Right renal cortex interstitium (tissue), 3 donors: ENCODE measurements at regions not wholly inside any gene's neighbourhood (a gene's known extent, or its start where the extent isn't known, plus 50 kb on each side); places are given as distances from the start of the nearest gene placed in this dataset.

ENCODE experiments used
- DNase-seq, 3 donors: peaks; one replicate each; pipeline ENCODE4 v3.0.0-alpha.2; 2013; ENCODE audit warnings: low read depth in 3 of 3, low spot score in 2 of 3

DNA sequence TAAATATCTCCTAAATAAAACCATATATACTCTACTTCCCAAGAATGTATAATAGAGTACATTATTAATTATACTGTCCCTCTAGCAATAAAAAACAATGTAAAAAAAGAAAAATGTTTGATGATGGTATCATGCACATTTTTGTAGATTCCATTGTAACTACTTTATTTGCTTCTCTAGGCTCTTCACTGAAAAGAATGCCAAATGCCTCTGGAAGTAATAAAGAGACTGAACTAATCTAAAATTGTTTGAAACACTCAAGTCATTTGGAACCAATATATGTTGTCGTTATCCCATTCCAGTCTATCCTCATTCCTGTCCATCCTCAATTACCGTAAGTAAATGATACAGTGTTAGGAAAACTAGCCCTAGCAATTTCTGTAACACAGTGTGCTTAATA, 233.6 kb downstream of the C12orf50 start:
- DNase-seq, result no peak

DNA sequence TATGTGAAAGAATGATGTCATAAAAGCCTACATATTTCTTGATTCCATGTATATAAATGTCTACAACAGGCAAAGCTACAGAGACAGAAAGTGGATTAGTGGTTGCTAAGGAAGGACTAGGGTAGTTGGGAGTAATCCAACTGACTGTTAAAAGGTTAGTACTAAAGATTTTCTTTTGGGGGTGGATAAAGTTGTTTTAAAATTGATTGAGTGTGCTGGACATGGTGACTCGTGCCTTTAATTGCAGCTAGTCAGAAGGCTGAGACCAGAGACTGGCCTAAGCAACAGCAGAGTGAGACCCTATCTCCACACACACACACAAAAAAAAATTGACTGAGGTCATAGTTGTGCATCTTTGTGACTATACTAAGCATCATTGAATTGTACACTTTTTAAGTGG, 234.3 kb downstream of the C12orf50 start:
- no peak for DNase-seq

DNA sequence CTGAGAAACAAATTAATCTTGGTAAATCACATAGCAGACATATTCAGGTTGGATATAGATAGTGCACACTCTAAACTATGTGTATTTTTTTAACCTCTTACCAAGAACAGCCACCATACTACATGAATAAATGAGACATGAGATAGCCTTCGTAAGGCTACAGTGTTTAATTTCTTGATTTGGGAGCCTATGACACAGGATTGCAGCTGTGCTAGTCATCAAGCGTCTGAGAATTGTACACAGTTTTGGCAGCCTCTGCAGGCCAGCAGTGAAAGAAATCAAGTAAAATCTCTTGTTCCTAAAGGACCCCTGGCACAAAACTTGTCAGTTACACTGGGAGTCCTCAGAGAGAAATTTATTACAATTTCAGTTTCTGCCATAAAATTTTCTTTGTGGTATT, 236.1 kb downstream of the C12orf50 start:
- DNase-seq, result no peak

DNA sequence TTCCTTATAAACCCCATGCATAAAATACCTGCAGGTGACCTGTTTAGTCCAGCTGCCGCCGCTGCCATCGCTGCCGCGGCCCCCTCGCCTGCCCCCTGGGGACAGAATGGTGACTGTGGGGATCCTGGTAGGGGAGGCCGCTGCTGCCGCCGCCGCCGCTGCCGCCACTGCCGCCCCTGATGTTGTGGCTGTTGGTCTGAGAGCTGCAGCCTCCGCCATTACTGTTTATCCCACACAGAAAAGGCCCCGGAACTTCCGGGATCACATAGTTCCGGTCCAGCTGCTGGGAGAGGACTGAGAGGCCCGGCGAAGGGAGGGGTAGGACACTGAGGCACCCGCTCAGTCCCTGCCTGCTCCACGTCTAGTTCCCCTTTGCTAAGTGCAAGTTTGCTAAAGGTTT, 244.9 kb downstream of the C12orf50 start:
- no peak for DNase-seq

DNA sequence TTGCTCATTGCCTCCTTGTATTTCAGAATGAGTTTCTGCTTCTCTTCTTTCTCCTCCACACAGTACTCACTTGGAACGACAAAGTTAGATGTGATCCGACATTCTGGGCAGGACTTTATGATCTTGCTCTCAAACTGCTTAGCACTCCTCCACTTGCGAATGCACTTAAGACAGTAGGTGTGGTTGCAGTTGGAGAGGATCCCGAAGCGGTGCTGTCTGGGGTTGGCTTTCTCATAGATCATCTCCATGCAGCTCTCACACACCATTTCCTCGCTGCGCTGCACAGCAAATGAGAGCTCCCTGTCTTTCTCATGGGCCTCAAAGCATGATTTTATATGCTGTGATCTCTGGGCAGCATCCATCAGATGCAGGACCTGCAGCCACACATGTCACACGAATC, 245.7 kb downstream of the C12orf50 start:
- DNase-seq, result no peak

- DNase-seq, result no peak
These were observed 246.4 kb downstream of the C12orf50 start for GRCh38 chr12:87782838-87783237.

- DNase-seq, result no peak
These were observed 249.2 kb downstream of the C12orf50 start for GRCh38 chr12:87779858-87780498.

GRCh38 chr12:87779016-87779415, 250.2 kb downstream of the C12orf50 start:
- no peak for DNase-seq

DNA sequence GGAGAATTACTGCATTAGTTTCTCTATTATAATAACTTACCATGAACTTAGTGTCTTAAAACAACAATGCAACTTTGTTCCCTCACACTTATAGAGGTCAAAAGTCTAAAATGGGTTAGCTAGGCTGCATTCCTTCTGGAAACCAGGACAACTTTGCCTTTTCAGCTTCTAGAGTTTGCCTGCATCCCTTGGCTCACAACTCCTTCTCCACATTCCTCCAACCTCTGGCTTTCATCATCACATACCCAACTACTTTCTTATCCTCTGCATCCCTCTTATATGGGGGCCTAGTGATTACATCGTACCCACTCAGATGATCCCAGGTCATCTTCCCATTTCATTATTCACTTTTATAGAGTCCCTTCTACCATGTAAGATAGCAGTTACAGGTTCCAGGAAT, 251.1 kb downstream of the C12orf50 start:
- DNase-seq, result no peak

- no peak for DNase-seq
These were observed 253.4 kb downstream of the C12orf50 start for GRCh38 chr12:87775784-87776183.

- DNase-seq, result no peak
These were observed 254.2 kb downstream of the C12orf50 start for GRCh38 chr12:87775051-87775450.

DNA sequence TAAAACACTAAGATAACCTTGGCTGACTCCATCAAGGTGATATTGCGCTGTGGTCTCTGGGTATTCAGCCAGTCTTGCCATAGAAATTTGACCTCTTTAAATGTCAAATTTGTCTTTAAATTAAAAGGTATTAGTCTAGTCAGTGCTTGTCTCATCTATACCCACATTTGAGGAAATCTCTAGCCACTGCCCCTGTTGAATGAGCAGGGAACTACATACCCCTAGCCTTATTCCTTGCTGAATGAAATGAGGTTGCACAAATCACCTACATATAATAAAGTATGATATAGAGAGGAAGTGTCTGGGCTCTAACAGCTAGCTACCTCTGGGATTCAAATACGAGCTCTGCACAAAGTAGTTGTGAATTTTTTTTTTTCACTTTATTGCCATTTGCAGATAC, 256.8 kb downstream of the C12orf50 start:
- DNase-seq, result no peak

GRCh38 chr12:87768501-87769287, 260.5 kb downstream of the C12orf50 start:
- DNase-seq, result no peak

- DNase-seq, result no peak
These were observed 263.2 kb downstream of the C12orf50 start for GRCh38 chr12:87766044-87766443.

DNA sequence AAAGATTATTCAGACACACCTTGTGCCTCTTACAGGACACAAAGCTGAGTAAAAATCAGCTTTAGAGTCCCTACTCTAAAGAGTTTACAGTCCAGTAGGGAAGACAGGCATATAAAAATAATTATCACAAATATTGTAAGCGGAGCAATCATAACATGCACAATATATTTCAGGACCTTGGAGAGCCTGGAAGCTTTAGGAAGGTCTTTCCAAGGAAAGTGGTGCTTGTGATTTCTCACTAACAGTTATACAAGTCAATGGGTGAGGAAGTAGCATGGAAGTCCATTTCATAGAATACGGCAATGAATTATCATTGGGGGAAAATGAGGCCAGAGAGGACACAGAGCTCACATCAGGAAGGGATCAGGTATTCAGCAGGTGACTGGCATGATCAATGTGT, 268.3 kb downstream of the C12orf50 start:
- DNase-seq, result no peak

DNA sequence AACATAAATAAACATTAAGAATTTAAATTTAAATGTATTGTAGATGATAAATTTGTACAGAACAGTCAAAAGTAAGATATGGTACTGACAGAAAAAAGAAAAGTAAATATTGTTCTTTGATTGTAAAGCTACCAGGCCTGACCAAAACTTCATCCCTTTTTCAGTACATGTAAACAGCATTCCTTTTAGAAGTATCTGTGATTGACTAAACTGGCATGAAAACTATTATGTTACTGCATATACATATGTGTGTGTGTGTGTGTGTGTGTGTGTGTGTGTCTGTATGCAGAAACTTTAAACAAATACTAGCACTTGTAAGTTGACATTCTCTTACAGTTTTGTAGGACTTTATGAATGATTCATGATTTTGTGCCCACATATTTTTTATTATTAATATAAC, 270.9 kb downstream of the C12orf50 start:
- no peak for DNase-seq

DNA sequence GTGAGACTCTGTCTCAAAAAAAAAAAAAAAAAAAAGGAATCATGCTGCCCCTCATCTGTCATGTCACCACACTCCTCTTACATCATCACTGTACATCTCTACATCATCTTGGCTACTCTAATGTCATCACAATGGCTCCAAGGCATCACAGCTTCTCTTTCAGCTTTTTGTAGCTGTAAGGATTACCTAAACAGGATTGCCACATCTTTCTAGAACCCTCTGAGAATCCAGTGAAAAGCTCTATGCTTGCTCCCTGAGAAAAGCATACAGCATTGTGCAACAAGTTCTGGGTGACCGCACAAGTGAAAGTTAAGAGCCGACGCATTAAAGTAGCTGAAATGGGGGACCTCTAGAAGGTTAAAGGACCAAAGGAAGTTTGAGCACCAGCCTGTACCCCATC, 272.5 kb downstream of the C12orf50 start:
- no peak for DNase-seq

DNA sequence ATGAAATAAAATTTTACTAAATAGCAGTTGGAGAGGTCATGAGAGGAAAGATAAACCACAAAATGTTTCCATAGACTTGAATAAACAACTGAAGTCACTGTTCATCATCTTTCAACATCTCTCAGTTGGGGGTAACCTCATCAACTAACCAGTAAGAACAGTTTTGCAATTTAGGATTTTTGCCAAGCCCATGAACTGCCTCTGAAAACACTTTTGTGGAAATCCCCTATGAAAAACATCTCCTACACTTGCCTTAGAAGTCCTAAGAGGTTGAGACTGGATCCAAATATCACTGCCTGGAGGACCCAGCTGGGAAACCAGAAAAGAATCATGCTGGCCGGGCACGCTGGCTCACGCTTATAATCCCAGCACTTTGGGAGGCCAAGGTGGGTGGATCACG, 273.1 kb downstream of the C12orf50 start:
- no peak for DNase-seq

DNA sequence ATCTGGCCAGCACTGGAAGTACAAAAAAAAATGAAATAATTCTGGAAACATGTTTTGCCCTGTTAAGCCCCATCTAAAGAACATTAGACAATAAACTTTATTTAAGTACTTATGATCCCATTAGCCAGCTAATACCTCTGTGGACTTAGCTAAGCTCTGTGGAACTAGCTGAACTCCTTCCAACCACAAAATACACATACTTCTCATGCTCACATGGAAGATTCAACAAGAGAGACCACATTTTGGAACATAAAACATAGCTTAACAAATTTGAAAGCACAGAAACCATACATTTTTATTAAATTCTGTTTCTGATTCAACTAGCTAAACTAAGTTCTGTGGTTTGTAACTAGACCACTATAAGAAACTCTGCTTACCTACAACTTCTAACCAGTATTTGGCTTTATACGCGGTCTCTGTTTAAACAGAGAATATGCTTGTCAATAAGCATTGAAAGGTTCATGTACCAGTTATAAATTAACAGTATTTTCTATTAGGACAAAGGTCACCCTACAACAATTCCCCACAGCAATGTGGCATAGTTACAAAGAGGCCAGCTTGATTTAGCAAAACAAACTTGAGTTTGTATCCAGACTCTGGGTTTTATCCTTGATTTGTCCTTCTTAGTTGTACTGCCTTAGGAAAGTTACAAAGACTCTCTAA, 300.1 kb downstream of the C12orf50 start:
- DNase-seq, result no peak

DNA sequence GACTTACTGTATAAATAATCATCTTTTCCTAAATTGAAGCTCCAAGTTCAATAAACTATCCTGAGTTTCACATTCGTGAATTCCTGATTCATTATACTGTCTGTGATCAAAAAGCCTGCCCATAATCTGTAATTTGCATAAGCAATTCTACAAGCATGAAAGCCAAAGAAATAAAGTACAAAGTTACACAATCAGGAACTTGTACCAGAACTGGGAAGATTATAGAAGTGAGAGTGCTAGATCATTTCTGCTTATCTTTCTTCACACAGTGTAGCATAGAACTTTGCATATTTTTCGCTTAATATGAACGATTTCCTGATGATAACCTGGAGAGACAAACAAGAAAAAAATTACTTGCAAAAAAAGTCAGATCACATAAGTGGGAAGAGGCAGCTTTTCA, 308.2 kb downstream of the C12orf50 start:
- no peak for DNase-seq

GRCh38 chr12:87704374-87704773, 324.8 kb downstream of the C12orf50 start:
- DNase-seq, result no peak

DNA sequence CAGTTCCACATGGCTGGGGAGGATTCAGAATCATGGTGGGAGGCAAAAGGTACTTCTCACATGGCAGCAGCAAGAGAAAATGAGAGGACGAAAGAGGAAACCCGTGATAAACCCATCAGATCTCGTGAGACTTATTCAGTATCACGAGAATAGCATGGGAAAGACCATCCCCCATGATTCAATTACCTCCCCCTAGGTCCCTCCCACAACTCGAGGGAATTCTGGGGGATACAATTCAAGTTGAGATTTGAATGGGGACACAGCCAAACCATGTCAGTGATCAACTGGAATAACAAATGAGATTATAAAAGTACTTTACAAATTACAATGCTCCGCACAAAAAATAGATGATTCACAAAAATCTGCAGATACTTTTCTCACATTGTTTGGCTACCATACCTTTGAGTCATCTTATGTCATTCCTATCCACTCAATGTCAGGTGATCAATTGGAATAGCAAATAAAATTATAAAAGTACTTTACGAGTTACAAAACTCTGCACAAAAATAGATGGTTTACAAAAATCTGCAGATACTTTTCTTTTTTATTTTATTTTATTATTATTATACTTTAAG, 338.9 kb downstream of the C12orf50 start:
- DNase-seq, result no peak
